H1 (cell line): ENCODE measurements at regions not wholly inside any gene's neighbourhood (a gene's known extent, or its start where the extent isn't known, plus 50 kb on each side); places are given as distances from the start of the nearest gene placed in this dataset.

Experiments used
- BRCA1 ChIP-seq: IDR thresholded peaks from 2 replicates; pipeline ENCODE4 v1.6.1; 2012; ENCODE audit warnings: low read depth, low read length, improper control_type of control experiment
- CHD7 ChIP-seq: fragments of 300-600 bp; sonication (generic); IDR thresholded peaks from 2 replicates; pipeline ENCODE4 v1.7.1; 2012; ENCODE audit warnings: low read length, moderate library complexity, mild to moderate bottlenecking, inconsistent platforms; ENCODE audit not compliant: insufficient replicate concordance
- E2F6 ChIP-seq: IDR thresholded peaks from 2 replicates; pipeline ENCODE4 v1.6.1; 2012; ENCODE audit warnings: inconsistent platforms
- EZH2 ChIP-seq: fragments of 200-600 bp; sonication (generic); IDR thresholded peaks from 2 replicates; pipeline ENCODE4 v1.7.1; 2012; ENCODE audit warnings: low read depth, mild to moderate bottlenecking, moderate library complexity, low read length, inconsistent platforms; ENCODE audit not compliant: severe bottlenecking
- FOSL1 ChIP-seq: IDR thresholded peaks from 2 replicates; pipeline ENCODE4 v1.6.1; 2011; ENCODE audit warnings: mild to moderate bottlenecking, low read depth, low read length, moderate library complexity; ENCODE audit not compliant: insufficient read depth
- GABPA ChIP-seq: IDR thresholded peaks from 2 replicates; pipeline ENCODE4 v1.6.1; 2011; ENCODE audit warnings: mild to moderate bottlenecking, low read length, moderate library complexity, borderline replicate concordance; ENCODE audit not compliant: insufficient read depth
- KDM4A ChIP-seq: IDR thresholded peaks from one replicate; pipeline ENCODE4 v1.7.1; 2012; ENCODE audit warnings: low read depth, mild to moderate bottlenecking, moderate library complexity, low read length, inconsistent platforms; ENCODE audit not compliant: severe bottlenecking
- MAFK ChIP-seq: IDR thresholded peaks from 2 replicates; pipeline ENCODE4 v1.6.1; 2012; ENCODE audit warnings: low read depth, mild to moderate bottlenecking, improper control_type of control experiment, low read length
- POLR2A ChIP-seq, 2 experiments: IDR thresholded peaks; 1 replicate in 1 of 2; 2 replicates in 1 of 2; pipeline ENCODE4 v1.6.1; 2011; ENCODE audit warnings: low read depth in 2 of 2, low read length in 2 of 2, mild to moderate bottlenecking in 2 of 2; ENCODE audit errors: control extremely low read depth in 1 of 2
- POU5F1 ChIP-seq: IDR thresholded peaks from 2 replicates; pipeline ENCODE4 v1.6.1; 2011; ENCODE audit warnings: low read depth, mild to moderate bottlenecking, low read length, moderate library complexity
- SRF ChIP-seq: IDR thresholded peaks from 2 replicates; pipeline ENCODE4 v1.6.1; 2011; ENCODE audit warnings: mild to moderate bottlenecking, low read depth, low read length, moderate library complexity
- YY1 ChIP-seq: IDR thresholded peaks from 2 replicates; pipeline ENCODE4 v1.6.1; 2011; ENCODE audit warnings: low read depth, mild to moderate bottlenecking, low read length

- TF ChIP-seq CHD7 (no peak), SRF (no peak), KDM4A (no peak), POLR2A (IDR thresholded peaks at IDR 0.05; ENCODE audit: control extremely low read depth in 1 of 2, low read depth in 2 of 2, low read length in 2 of 2) (no peak), BRCA1 (no peak), MAFK (no peak), EZH2 (no peak), E2F6 (no peak), YY1 (no peak), FOSL1 (no peak), POU5F1 (no peak), GABPA (no peak)
These were observed 289.8 kb upstream of the HABP2 start (continued) for GRCh38 chr10:113263056-113263455.
